Naive B cell (primary cell): ENCODE measurements at regions not wholly inside any gene's neighbourhood (a gene's known extent, or its start where the extent isn't known, plus 50 kb on each side); places are given as distances from the start of the nearest gene placed in this dataset.

Experiments
- ATAC-seq, 2 donors: fragments of 150-1000 bp; cut with Tn5 transposase; 2 replicates each; pipeline ENCODE4 v1.10.0; 2021; ENCODE audit warnings: low read depth in 2 of 2, mild to moderate bottlenecking in 2 of 2, moderate library complexity in 2 of 2
- DNase-seq: peaks from one replicate; pipeline ENCODE4 v3.0.0; 2022
- H3K27ac Mint-ChIP-seq, 6 donors: one replicate each; pipeline ENCODE4 v1.8.0; 2020 to 2022; ENCODE audit warnings: mild to moderate bottlenecking in 6 of 6, mixed read lengths in 6 of 6, moderate library complexity in 5 of 6, inconsistent platforms in 2 of 6
- H3K27me3 Mint-ChIP-seq, 3 donors: one replicate each; pipeline ENCODE4 v1.8.0; 2021 to 2022; ENCODE audit warnings: mixed read lengths in 3 of 3, mild to moderate bottlenecking in 1 of 3
- H3K36me3 Mint-ChIP-seq, 2 donors: one replicate each; pipeline ENCODE4 v1.8.0; 2020 to 2022; ENCODE audit warnings: mixed read lengths in 2 of 2, inconsistent platforms in 1 of 2, mild to moderate bottlenecking in 1 of 2
- H3K4me1 Mint-ChIP-seq, 3 donors: one replicate each; pipeline ENCODE4 v1.8.0; 2020 to 2022; ENCODE audit warnings: mixed read lengths in 3 of 3, inconsistent platforms in 1 of 3, mild to moderate bottlenecking in 1 of 3, moderate library complexity in 1 of 3
- H3K4me3 Mint-ChIP-seq, 8 donors: one replicate each; pipeline ENCODE4 v1.8.0; 2020 to 2022; ENCODE audit warnings: mild to moderate bottlenecking in 8 of 8, mixed read lengths in 8 of 8, moderate library complexity in 8 of 8, inconsistent platforms in 2 of 8
- H3K9me3 Mint-ChIP-seq, 7 donors: one replicate each; pipeline ENCODE4 v1.8.0; 2020 to 2022; ENCODE audit warnings: mixed read lengths in 7 of 7, mild to moderate bottlenecking in 5 of 7, inconsistent platforms in 2 of 7, moderate library complexity in 1 of 7

DNA sequence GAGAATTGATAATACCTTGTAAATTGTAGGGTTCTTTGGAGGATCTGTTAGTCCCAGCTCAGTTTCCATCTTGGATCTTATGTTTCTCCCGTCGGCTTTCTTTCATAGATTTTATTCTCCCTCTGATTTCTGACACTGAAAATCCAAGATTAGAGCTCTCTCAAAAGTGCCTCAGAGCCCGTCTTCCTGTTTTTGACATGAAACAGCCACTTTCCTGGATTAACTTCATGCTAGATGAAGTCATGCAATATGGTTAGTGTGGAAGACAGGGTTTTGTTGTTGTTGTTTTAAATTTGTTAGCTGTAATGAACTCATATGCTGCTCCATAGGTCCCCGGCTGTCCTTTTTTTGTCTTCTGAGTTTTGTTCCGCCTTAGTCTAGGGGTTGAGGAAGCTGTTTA is 51.6 kb upstream of the ZFR start:
- no peaks in the 10 kb centered on the region for H3K36me3 Mint-ChIP-seq
- H3K4me3 Mint-ChIP-seq, result peak overlapping the region in 1 of 8 donors; percentile 62
- H3K9me3 Mint-ChIP-seq, result no peaks in the 10 kb centered on the region
- peaks cover 17 to 31% (median 18%) of the 10 kb centered on the region in 3 donors for H3K27me3 Mint-ChIP-seq
- H3K4me1 Mint-ChIP-seq, result no peaks in the 10 kb centered on the region
- no peak for DNase-seq
- H3K27ac Mint-ChIP-seq, result peak overlapping the region in 1 of 6 donors; percentile 93
- ATAC-seq, result no peak

DNA sequence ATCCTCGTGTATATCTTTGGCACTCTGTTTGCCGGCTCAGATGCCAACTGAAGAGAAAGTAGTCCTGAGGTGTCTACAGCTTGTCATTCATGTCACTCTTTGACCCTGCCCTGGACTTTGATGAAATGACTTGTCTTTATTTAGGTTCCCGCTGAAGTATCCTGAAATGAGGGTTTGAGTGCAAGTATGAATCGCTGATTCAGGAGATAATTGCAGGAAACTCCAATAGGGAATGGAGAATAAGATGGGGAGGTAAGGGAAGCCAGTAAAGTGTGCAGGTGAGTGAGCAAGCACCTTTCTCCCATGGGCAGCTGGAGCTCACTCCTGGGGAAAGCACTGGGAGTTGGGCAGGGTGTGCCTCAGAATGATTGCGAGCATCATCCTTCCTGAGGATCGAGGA is 50.3 kb upstream of the ZFR start:
- Mint-ChIP-seq H3K27me3 (peaks cover 8 to 19% (median 17%) of the 10 kb centered on the region in 3 donors), H3K36me3 (no peaks in the 10 kb centered on the region), H3K4me3 (no peak overlapping the region), H3K27ac (peak overlapping the region in 1 of 6 donors; percentile 42), H3K4me1 (peaks cover 0 to 2% (median 0%) of the 10 kb centered on the region in 3 donors), H3K9me3 (no peaks in the 10 kb centered on the region)
- no peak for DNase-seq
- no peak for ATAC-seq
